ENCODE measurements at regions not wholly inside any gene's neighbourhood (a gene's known extent, or its start where the extent isn't known, plus 50 kb on each side); places are given as distances from the start of the nearest gene placed in this dataset.

- Mint-ChIP-seq H3K27ac (ENCODE audit: unreplicated experiment) (no peak overlapping the region), H3K4me3 (ENCODE audit: unreplicated experiment) (no peak overlapping the region)
These were observed 230.0 kb downstream of the CTTN start for GRCh38 chr11:70628176-70628854.

GRCh38 chr11:70628855-70629844 is 230.8 kb downstream of the CTTN start:
- no peaks in the 10 kb centered on the region for H3K4me1 Mint-ChIP-seq (ENCODE audit: low read depth, unreplicated experiment)

More at GRCh38 chr11:70628176-70628854, 230.0 kb downstream of the CTTN start:
- H3K9me3 Mint-ChIP-seq (ENCODE audit: unreplicated experiment) = no peaks in the 10 kb centered on the region
- H3K4me1 Mint-ChIP-seq (ENCODE audit: low read depth, unreplicated experiment) = no peaks in the 10 kb centered on the region
- Histone ChIP-seq H3K9me3 (ENCODE audit: insufficient read depth, low read depth, low read length) (no peaks in the 10 kb centered on the region), H3K79me2 (ENCODE audit: insufficient read depth, low read length) (no peaks in the 10 kb centered on the region), H3K4me3 (ENCODE audit: insufficient read depth, low read depth, low read length) (no peak overlapping the region), H3K4me2 (ENCODE audit: low read length) (no peak overlapping the region), H3K36me3 (ENCODE audit: insufficient read depth, low read length) (no peaks in the 10 kb centered on the region), H4K20me1 (ENCODE audit: insufficient read depth, low read length) (no peaks in the 10 kb centered on the region), H2AFZ (ENCODE audit: low read depth, low read length) (no peak overlapping the region), H3K9ac (ENCODE audit: low read length) (no peak overlapping the region), H3K27ac (ENCODE audit: low read depth, low read length) (no peak overlapping the region), H3K27me3 (ENCODE audit: insufficient read depth, low read length) (peaks cover 4% of the 10 kb centered on the region), H3K4me1 (ENCODE audit: insufficient read depth, low read length) (no peaks in the 10 kb centered on the region)
- TF ChIP-seq EZH2 (IDR thresholded peaks at IDR 0.05; ENCODE audit: insufficient read depth, low read length) (no peak), CTCF (IDR thresholded peaks at IDR 0.05; ENCODE audit: insufficient read depth, low read depth, low read length) (no peak)
- DNase-seq (ENCODE audit: low read depth) = no peak
- FAIRE-seq = no peak
- no peaks in the 10 kb centered on the region for H3K36me3 Mint-ChIP-seq (ENCODE audit: low read depth, unreplicated experiment)
- H3K27me3 Mint-ChIP-seq (ENCODE audit: low read depth, unreplicated experiment) = peaks cover 22% of the 10 kb centered on the region

More at GRCh38 chr11:70628855-70629844, 230.8 kb downstream of the CTTN start:
- H3K79me2 ChIP-seq (ENCODE audit: insufficient read depth, low read length) = no peaks in the 10 kb centered on the region
- peaks cover 4% of the 10 kb centered on the region for H3K27me3 ChIP-seq (ENCODE audit: insufficient read depth, low read length)
- H3K27ac ChIP-seq (ENCODE audit: low read depth, low read length) = no peak overlapping the region
- no peaks in the 10 kb centered on the region for H3K9me3 Mint-ChIP-seq (ENCODE audit: unreplicated experiment)
- H3K4me3 ChIP-seq (ENCODE audit: insufficient read depth, low read depth, low read length) = no peak overlapping the region
- H2AFZ ChIP-seq (ENCODE audit: low read depth, low read length) = no peak overlapping the region
- H3K9ac ChIP-seq (ENCODE audit: low read length) = no peak overlapping the region
- no peak overlapping the region for H3K4me3 Mint-ChIP-seq (ENCODE audit: unreplicated experiment)
- H3K9me3 ChIP-seq (ENCODE audit: insufficient read depth, low read depth, low read length) = no peaks in the 10 kb centered on the region
- no peak overlapping the region for H3K27ac Mint-ChIP-seq (ENCODE audit: unreplicated experiment)
- FAIRE-seq (no peak), DNase-seq (ENCODE audit: low read depth) (no peak)
- H3K4me1 ChIP-seq (ENCODE audit: insufficient read depth, low read length) = no peaks in the 10 kb centered on the region
- no peaks in the 10 kb centered on the region for H4K20me1 ChIP-seq (ENCODE audit: insufficient read depth, low read length)
- H3K27me3 Mint-ChIP-seq (ENCODE audit: low read depth, unreplicated experiment) = peaks cover 20% of the 10 kb centered on the region
- H3K36me3 ChIP-seq (ENCODE audit: insufficient read depth, low read length) = no peaks in the 10 kb centered on the region
- no peaks in the 10 kb centered on the region for H3K36me3 Mint-ChIP-seq (ENCODE audit: low read depth, unreplicated experiment)
- H3K4me2 ChIP-seq (ENCODE audit: low read length) = no peak overlapping the region
- no peak for TF ChIP-seq CTCF (IDR thresholded peaks at IDR 0.05; ENCODE audit: insufficient read depth, low read depth, low read length)
- TF ChIP-seq EZH2 (IDR thresholded peaks at IDR 0.05; ENCODE audit: insufficient read depth, low read length) = no peak
